ENCODE measurements at regions not wholly inside any gene's neighbourhood (a gene's known extent, or its start where the extent isn't known, plus 50 kb on each side); places are given as distances from the start of the nearest gene placed in this dataset.

- Mint-ChIP-seq H3K36me3 (ENCODE audit: unreplicated experiment) (no peaks in the 10 kb centered on the region), H3K4me3 (ENCODE audit: unreplicated experiment) (no peak overlapping the region), H3K27ac (ENCODE audit: unreplicated experiment) (no peak overlapping the region), H3K9me3 (ENCODE audit: unreplicated experiment) (no peaks in the 10 kb centered on the region), H3K4me1 (ENCODE audit: unreplicated experiment) (peaks cover 26% of the 10 kb centered on the region), H3K27me3 (ENCODE audit: unreplicated experiment) (peaks cover 7% of the 10 kb centered on the region)
- peak; percentile 53 for DNase-seq (ENCODE audit: extremely low spot score, unreplicated experiment)
- no peak for TF ChIP-seq CTCF (IDR thresholded peaks at IDR 0.05)
These were observed 143.3 kb downstream of the KLF13 start for GRCh38 chr15:31469786-31470525.

DNA sequence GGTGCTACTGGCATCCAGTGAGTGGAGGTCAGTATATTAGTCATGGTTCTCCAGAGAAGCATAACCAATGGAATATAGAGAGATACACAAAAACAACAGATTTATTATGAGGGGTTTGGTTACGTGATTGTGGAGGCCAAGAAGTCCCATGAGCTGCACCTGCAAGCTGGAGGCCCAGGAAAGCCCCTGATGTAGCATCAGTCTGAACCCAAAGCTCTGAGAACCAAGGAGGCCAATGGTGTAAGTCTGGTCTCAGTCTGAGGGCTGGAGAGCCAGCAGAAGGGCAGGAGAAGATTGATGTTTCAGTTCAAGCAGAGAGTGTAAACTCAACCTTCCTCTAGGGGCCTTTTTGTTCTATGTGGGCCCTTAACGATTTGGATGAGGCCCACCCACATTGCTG is 144.1 kb downstream of the KLF13 start:
- DNase-seq (ENCODE audit: extremely low spot score, unreplicated experiment) = peak; percentile 17
- H3K4me1 Mint-ChIP-seq (ENCODE audit: unreplicated experiment) = peaks cover 26% of the 10 kb centered on the region
- H3K27me3 Mint-ChIP-seq (ENCODE audit: unreplicated experiment) = no peaks in the 10 kb centered on the region
- TF ChIP-seq CTCF (IDR thresholded peaks at IDR 0.05) = no peak
- no peak overlapping the region for H3K27ac Mint-ChIP-seq (ENCODE audit: unreplicated experiment)
- H3K36me3 Mint-ChIP-seq (ENCODE audit: unreplicated experiment) = no peaks in the 10 kb centered on the region
- no peaks in the 10 kb centered on the region for H3K9me3 Mint-ChIP-seq (ENCODE audit: unreplicated experiment)
- no peak overlapping the region for H3K4me3 Mint-ChIP-seq (ENCODE audit: unreplicated experiment)

DNA sequence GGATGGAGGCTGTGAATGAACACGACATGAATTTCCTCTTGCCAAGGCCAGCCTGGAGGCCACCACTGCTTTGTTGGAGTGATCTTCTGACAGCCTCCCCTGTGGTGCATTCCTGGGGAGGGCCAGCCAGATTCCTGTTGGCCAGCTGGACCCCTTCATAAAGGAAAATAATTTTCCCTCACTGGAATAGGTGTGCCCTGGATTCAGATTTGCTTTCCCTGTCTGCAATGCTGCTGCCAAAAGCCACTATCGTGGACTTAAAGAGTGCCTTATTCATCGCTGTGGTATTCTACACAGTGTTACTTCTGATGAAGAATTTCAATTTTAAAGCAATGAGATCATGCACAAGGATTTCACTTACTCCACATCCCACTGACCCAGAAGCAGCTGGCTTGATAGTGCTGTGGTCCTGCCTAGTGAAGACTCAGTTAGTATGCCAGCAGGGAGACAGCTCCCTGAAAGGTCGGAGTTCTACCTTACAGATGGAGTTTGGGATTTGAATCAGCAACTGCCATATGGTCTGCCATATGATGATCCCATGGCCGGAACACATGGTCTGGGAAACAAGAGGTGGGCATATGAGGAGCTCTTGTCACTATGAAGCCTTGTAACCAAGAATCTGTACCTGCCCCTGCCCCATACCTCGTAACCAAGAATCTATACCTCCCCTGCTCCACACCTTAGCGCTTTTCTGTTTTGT is 145.2 kb downstream of the KLF13 start:
- peak; percentile 65 for DNase-seq (ENCODE audit: extremely low spot score, unreplicated experiment)
- no peak for TF ChIP-seq CTCF (IDR thresholded peaks at IDR 0.05)
- H3K27me3 Mint-ChIP-seq (ENCODE audit: unreplicated experiment) = no peaks in the 10 kb centered on the region
- H3K27ac Mint-ChIP-seq (ENCODE audit: unreplicated experiment) = peak overlapping the region; percentile 65
- H3K4me1 Mint-ChIP-seq (ENCODE audit: unreplicated experiment) = peaks cover 26% of the 10 kb centered on the region
- no peak overlapping the region for H3K4me3 Mint-ChIP-seq (ENCODE audit: unreplicated experiment)
- no peaks in the 10 kb centered on the region for H3K36me3 Mint-ChIP-seq (ENCODE audit: unreplicated experiment)
- H3K9me3 Mint-ChIP-seq (ENCODE audit: unreplicated experiment) = no peaks in the 10 kb centered on the region

- TF ChIP-seq CTCF (IDR thresholded peaks at IDR 0.05) = no peak
- no peaks in the 10 kb centered on the region for H3K9me3 Mint-ChIP-seq (ENCODE audit: unreplicated experiment)
- DNase-seq (ENCODE audit: extremely low spot score, unreplicated experiment) = peak; percentile 83
- H3K27me3 Mint-ChIP-seq (ENCODE audit: unreplicated experiment) = no peaks in the 10 kb centered on the region
- H3K27ac Mint-ChIP-seq (ENCODE audit: unreplicated experiment) = peak overlapping the region; percentile 69
- no peaks in the 10 kb centered on the region for H3K36me3 Mint-ChIP-seq (ENCODE audit: unreplicated experiment)
- H3K4me3 Mint-ChIP-seq (ENCODE audit: unreplicated experiment) = no peak overlapping the region
- H3K4me1 Mint-ChIP-seq (ENCODE audit: unreplicated experiment) = peaks cover 26% of the 10 kb centered on the region
These were observed 146.2 kb downstream of the KLF13 start for GRCh38 chr15:31472636-31473384.
